ENCODE measurements at regions not wholly inside any gene's neighbourhood (a gene's known extent, or its start where the extent isn't known, plus 50 kb on each side); places are given as distances from the start of the nearest gene placed in this dataset.

DNA sequence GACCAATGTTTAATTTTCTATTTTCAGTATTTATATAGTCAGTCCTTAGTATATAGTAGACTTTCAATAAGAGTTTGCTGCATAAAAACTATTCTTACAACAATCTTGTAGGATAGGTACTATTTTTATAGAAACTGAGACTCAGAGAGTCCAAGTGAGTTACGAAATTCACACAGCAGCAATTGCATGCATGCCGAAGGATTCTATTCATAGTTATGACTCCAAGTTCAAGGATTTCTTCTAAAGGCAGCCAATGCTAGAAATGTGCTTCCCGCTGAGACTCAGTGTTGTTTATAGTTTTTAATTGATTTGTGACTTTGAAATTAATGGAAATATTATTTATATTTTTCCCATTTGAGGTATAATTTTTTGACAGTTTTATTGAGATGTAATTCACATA, 62.7 kb upstream of the CSNK1A1L start:
- H3F3A ChIP-seq (replicated peaks; ENCODE audit: low read depth), result no peaks in the 10 kb centered on the region
- Mint-ChIP-seq H3K27me3 (ENCODE audit: insufficient read depth, low read depth, poor library complexity) (no peaks in the 10 kb centered on the region), H3K4me1 (peaks cover under 1% of the 10 kb centered on the region; the same call in 2 of the 3 replicates), H3K9me3 (no peaks in the 10 kb centered on the region), H3K36me3 (ENCODE audit: low read depth) (no peaks in the 10 kb centered on the region), H3K27ac (no peak overlapping the region), H3K4me3 (no peak overlapping the region)
- no peaks in the 10 kb centered on the region for H3K4me1 ChIP-seq (ENCODE audit: insufficient read depth)
- no peaks in the 10 kb centered on the region for H4K20me1 ChIP-seq (replicated peaks; ENCODE audit: insufficient read depth)
- TF ChIP-seq CREB1 (CRISPR knock-in tag; IDR thresholded peaks at IDR 0.05; ENCODE audit: low read depth) (no peak), ZNF462 (CRISPR knock-in tag; IDR thresholded peaks at IDR 0.05) (no peak), EZH2 (IDR thresholded peaks at IDR 0.05; ENCODE audit: low read depth, unreplicated experiment) (no peak), JUNB (IDR thresholded peaks at IDR 0.05; ENCODE audit: unreplicated experiment) (no peak), POLR2AphosphoS5 (IDR thresholded peaks at IDR 0.05; ENCODE audit: low read depth) (no peak), ZNF331 (CRISPR knock-in tag; IDR thresholded peaks at IDR 0.05; ENCODE audit: low read depth) (no peak), EZH2phosphoT487 (IDR thresholded peaks at IDR 0.05; ENCODE audit: unreplicated experiment) (no peak), ZNF114 (CRISPR knock-in tag; IDR thresholded peaks at IDR 0.05) (no peak), NANOG (IDR thresholded peaks at IDR 0.05; ENCODE audit: borderline replicate concordance) (no peak)
- TF ChIP-seq, protein P1, sequence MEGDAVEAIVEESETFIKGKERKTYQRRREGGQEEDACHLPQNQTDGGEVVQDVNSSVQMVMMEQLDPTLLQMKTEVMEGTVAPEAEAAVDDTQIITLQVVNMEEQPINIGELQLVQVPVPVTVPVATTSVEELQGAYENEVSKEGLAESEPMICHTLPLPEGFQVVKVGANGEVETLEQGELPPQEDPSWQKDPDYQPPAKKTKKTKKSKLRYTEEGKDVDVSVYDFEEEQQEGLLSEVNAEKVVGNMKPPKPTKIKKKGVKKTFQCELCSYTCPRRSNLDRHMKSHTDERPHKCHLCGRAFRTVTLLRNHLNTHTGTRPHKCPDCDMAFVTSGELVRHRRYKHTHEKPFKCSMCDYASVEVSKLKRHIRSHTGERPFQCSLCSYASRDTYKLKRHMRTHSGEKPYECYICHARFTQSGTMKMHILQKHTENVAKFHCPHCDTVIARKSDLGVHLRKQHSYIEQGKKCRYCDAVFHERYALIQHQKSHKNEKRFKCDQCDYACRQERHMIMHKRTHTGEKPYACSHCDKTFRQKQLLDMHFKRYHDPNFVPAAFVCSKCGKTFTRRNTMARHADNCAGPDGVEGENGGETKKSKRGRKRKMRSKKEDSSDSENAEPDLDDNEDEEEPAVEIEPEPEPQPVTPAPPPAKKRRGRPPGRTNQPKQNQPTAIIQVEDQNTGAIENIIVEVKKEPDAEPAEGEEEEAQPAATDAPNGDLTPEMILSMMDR (conservative IDR thresholded peaks at IDR 0.05; ENCODE audit: low read depth in 2 of 2), result no peak
- TF ChIP-seq, protein P2, sequence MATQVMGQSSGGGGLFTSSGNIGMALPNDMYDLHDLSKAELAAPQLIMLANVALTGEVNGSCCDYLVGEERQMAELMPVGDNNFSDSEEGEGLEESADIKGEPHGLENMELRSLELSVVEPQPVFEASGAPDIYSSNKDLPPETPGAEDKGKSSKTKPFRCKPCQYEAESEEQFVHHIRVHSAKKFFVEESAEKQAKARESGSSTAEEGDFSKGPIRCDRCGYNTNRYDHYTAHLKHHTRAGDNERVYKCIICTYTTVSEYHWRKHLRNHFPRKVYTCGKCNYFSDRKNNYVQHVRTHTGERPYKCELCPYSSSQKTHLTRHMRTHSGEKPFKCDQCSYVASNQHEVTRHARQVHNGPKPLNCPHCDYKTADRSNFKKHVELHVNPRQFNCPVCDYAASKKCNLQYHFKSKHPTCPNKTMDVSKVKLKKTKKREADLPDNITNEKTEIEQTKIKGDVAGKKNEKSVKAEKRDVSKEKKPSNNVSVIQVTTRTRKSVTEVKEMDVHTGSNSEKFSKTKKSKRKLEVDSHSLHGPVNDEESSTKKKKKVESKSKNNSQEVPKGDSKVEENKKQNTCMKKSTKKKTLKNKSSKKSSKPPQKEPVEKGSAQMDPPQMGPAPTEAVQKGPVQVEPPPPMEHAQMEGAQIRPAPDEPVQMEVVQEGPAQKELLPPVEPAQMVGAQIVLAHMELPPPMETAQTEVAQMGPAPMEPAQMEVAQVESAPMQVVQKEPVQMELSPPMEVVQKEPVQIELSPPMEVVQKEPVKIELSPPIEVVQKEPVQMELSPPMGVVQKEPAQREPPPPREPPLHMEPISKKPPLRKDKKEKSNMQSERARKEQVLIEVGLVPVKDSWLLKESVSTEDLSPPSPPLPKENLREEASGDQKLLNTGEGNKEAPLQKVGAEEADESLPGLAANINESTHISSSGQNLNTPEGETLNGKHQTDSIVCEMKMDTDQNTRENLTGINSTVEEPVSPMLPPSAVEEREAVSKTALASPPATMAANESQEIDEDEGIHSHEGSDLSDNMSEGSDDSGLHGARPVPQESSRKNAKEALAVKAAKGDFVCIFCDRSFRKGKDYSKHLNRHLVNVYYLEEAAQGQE (IDR thresholded peaks at IDR 0.05; ENCODE audit: unreplicated experiment), result no peak
- no peak overlapping the region for H2AFZ ChIP-seq
- no peaks in the 10 kb centered on the region for H3K36me3 ChIP-seq (ENCODE audit: insufficient read depth)
- no peaks in the 10 kb centered on the region for H3K9me2 ChIP-seq (ENCODE audit: insufficient read depth)
- no peaks in the 10 kb centered on the region for H3K27me3 ChIP-seq (ENCODE audit: insufficient read depth)
- no peak for DNase-seq (ENCODE audit: low spot score)
- no peaks in the 10 kb centered on the region for H3K79me2 ChIP-seq (replicated peaks; ENCODE audit: insufficient read depth)
- H3K4me3 ChIP-seq, result no peak overlapping the region
- H3K4me2 ChIP-seq, result no peak overlapping the region
- no peak for ATAC-seq
- no peak overlapping the region for H3K27ac ChIP-seq (ENCODE audit: low read depth)

All from GM23338 (cell line).